Activated naive CD4-positive, alpha-beta T cell treated with anti-CD3 and anti-CD28 coated beads for 36 hours (primary cell): ENCODE measurements at regions not wholly inside any gene's neighbourhood (a gene's known extent, or its start where the extent isn't known, plus 50 kb on each side); places are given as distances from the start of the nearest gene placed in this dataset.

Experiments
- CTCF ChIA-PET: fragments of 350-600 bp; sonication (Branson Sonifier 250); formaldehyde crosslinking; loops from one replicate; lab custom pipeline; 2021; ENCODE audit warnings: antibody characterized with exemption; lab: Charles Lee
- DNase-seq: peaks from one replicate; pipeline ENCODE4 v3.0.0-alpha.2; 2020
- H3K27ac Mint-ChIP-seq: one replicate; pipeline ENCODE4 v1.8.0; 2021; ENCODE audit warnings: mild to moderate bottlenecking, mixed read lengths
- H3K27me3 Mint-ChIP-seq: one replicate; pipeline ENCODE4 v1.8.0; 2021; ENCODE audit warnings: low read depth, mixed read lengths
- H3K36me3 Mint-ChIP-seq: one replicate; pipeline ENCODE4 v1.8.0; 2021; ENCODE audit warnings: low read depth, mixed read lengths
- H3K4me1 Mint-ChIP-seq: one replicate; pipeline ENCODE4 v1.8.0; 2021; ENCODE audit warnings: low read depth, mixed read lengths
- H3K4me3 Mint-ChIP-seq: one replicate; pipeline ENCODE4 v1.8.0; 2021; ENCODE audit warnings: mild to moderate bottlenecking, moderate library complexity, mixed read lengths
- H3K9me3 Mint-ChIP-seq: one replicate; pipeline ENCODE4 v1.8.0; 2021; ENCODE audit warnings: mixed read lengths
- intact Hi-C: fragments of 100-400 bp; cut with micrococcal nuclease; formaldehyde crosslinking; loops from one replicate; pipeline ENCODE4 v1.15.1; 2023

DNA sequence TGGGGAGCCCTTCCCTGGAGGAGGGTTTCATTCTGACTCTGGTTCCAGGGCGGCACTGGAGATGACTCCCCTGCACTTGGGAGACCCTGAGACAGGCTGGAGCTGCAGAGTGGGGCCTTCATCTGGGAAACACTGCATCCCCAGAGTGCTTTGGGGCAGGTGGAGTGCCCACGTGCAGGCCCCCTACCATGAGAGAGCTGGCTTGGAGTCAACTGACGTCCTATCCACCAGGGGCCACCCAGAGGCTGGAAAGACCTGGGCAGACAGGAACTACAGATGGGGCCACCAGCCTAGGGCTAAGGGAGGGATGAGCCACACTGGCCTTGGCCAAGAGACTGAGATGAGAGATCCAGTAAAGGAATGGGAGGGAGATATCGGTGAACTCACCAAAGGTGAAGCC lies 153.8 kb downstream of the ASB1 start:
- no peaks in the 10 kb centered on the region for H3K36me3 Mint-ChIP-seq
- peaks cover 7% of the 10 kb centered on the region for H3K27me3 Mint-ChIP-seq
- intact Hi-C loops: no loop called here
- H3K9me3 Mint-ChIP-seq: no peaks in the 10 kb centered on the region
- no peaks in the 10 kb centered on the region for H3K4me1 Mint-ChIP-seq
- H3K27ac Mint-ChIP-seq: no peak overlapping the region
- no peak overlapping the region for H3K4me3 Mint-ChIP-seq
- no peak for DNase-seq
- CTCF ChIA-PET: no interaction called here

- H3K9me3 Mint-ChIP-seq: no peaks in the 10 kb centered on the region
- CTCF ChIA-PET: interaction anchor here (0.6 kb wide), 1 partner anchor 843 kb away, joined by 3 read pairs; no protein-coding TSS in a partner anchor
- peaks cover 4% of the 10 kb centered on the region for H3K27me3 Mint-ChIP-seq
- intact Hi-C loops: no loop called here
- H3K27ac Mint-ChIP-seq: no peak overlapping the region
- no peaks in the 10 kb centered on the region for H3K36me3 Mint-ChIP-seq
- no peaks in the 10 kb centered on the region for H3K4me1 Mint-ChIP-seq
- no peak for DNase-seq
- H3K4me3 Mint-ChIP-seq: no peak overlapping the region
Observed at GRCh38 chr2:238581126-238581525, 154.4 kb downstream of the ASB1 start.

- H3K4me1 Mint-ChIP-seq: no peaks in the 10 kb centered on the region
- no peaks in the 10 kb centered on the region for H3K9me3 Mint-ChIP-seq
- CTCF ChIA-PET: no interaction called here
- no peak overlapping the region for H3K27ac Mint-ChIP-seq
- no peaks in the 10 kb centered on the region for H3K36me3 Mint-ChIP-seq
- peaks cover 4% of the 10 kb centered on the region for H3K27me3 Mint-ChIP-seq
- intact Hi-C loops: no loop called here
- H3K4me3 Mint-ChIP-seq: no peak overlapping the region
- no peak for DNase-seq
Observed at GRCh38 chr2:238582159-238582558, 155.4 kb downstream of the ASB1 start.

- peaks cover 4% of the 10 kb centered on the region for H3K27me3 Mint-ChIP-seq
- H3K9me3 Mint-ChIP-seq: no peaks in the 10 kb centered on the region
- CTCF ChIA-PET: no interaction called here
- intact Hi-C loops: no loop called here
- H3K27ac Mint-ChIP-seq: no peak overlapping the region
- H3K36me3 Mint-ChIP-seq: no peaks in the 10 kb centered on the region
- H3K4me3 Mint-ChIP-seq: no peak overlapping the region
- no peaks in the 10 kb centered on the region for H3K4me1 Mint-ChIP-seq
- no peak for DNase-seq
Observed at GRCh38 chr2:238584617-238585016, 157.9 kb downstream of the ASB1 start.

DNA sequence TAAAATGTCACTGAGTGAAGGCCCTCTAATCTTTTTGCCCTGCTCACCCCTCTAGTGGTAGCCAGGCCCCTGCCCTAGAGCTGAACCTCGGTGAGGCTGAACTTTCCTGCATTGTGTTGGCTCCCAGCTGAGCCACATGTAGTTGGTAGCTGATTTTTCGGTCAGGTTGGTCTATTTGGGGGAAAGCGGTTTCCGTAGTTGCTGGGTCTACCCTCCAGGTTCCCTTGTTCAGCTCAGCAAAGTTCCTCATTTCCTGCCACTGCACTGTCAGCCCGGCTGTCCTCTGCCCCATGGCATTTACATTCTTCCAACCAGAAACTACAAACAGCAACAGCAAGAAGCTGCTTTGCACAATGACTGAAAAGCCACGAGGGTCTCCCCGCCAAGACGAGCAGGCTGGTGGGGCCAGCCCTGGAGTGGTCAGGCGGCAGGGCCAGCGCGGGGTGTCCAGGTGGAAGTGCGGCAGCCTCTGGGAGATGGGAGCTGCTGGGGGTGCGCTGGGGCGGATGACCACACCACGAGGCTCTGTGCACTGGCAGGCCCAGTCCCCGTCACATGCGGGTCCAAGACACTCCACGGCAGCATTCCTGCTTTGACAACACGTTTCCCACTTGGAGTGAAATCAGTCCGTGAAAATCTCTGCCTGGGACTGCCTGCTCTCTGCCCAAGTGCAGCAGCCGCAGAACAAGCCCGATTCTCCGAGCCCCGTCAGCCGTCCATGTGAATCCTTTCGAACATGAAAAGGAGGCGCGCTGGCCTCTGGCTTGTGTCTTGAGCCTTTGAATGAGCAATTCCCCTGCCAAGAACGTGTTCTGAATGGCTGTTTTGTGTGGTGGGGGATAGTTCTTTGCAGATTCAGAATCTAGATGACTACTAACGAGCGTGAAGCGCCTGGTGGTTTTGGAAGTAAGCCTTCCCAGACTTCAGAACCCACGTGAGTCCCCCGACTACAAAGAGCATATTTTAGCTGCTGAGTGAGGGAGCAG lies 159.4 kb downstream of the ASB1 start:
- CTCF ChIA-PET: interaction anchor here (1.2 kb wide), 1 partner anchor 20 kb away, joined by 3 read pairs; no protein-coding TSS in a partner anchor
- H3K27me3 Mint-ChIP-seq: no peaks in the 10 kb centered on the region
- intact Hi-C loops: no loop called here
- DNase-seq: no peak
- H3K36me3 Mint-ChIP-seq: no peaks in the 10 kb centered on the region
- H3K9me3 Mint-ChIP-seq: no peaks in the 10 kb centered on the region
- no peaks in the 10 kb centered on the region for H3K4me1 Mint-ChIP-seq
- H3K27ac Mint-ChIP-seq: no peak overlapping the region
- no peak overlapping the region for H3K4me3 Mint-ChIP-seq

- CTCF ChIA-PET: interaction anchor here (1.2 kb wide), 1 partner anchor 21 kb away, joined by 3 read pairs; no protein-coding TSS in a partner anchor
- Mint-ChIP-seq H3K4me1 (no peaks in the 10 kb centered on the region), H3K4me3 (no peak overlapping the region), H3K27ac (no peak overlapping the region), H3K36me3 (no peaks in the 10 kb centered on the region), H3K9me3 (no peaks in the 10 kb centered on the region), H3K27me3 (no peaks in the 10 kb centered on the region)
- intact Hi-C loops: no loop called here
- no peak for DNase-seq
Observed at GRCh38 chr2:238586931-238587775, 160.4 kb downstream of the ASB1 start.

DNA sequence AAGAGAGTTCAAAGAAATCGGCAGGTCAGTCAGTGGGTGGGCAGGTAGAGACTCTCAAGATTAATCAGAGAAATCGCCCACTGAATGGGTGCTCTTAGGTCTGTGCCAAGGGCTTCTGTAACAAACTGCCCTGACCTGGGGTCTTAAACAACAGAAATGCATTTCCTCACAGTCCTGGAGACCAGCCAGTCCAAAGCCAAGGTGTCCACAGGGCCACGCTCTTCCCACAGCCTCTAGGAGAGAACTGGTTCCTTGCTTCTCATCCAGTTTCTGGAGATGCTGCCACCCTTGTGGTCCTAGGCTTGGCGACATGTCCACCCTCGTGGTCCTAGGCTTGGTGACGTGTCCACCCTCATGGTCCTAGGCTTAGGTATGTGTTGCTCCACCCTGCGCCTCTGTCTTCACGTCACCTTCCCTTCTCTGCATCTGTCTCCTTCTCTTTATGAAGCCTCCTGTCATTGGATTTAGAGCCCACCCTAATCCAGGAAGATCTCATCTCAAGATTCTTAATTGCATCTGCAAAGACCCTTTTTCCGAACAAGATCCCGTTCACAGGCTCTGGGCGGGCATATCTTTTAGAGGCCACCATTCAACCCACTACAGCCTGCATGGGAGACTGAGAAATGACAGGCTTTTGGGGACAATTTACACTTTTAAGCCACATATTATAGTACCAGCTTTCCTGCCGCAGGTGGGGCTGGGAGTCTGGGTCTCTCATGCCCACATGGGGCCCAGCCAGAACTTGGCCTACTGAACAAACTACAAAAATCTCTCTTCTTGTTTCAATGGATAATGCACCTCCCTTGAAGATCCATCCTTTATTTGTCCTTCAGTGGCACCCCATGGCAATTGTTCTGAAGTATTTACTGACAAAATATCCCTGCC lies 161.3 kb downstream of the ASB1 start:
- H3K27ac Mint-ChIP-seq: no peak overlapping the region
- no peaks in the 10 kb centered on the region for H3K27me3 Mint-ChIP-seq
- intact Hi-C loops: no loop called here
- DNase-seq: no peak
- CTCF ChIA-PET: interaction anchor here (1.2 kb wide), 1 partner anchor 22 kb away, joined by 3 read pairs; no protein-coding TSS in a partner anchor
- H3K9me3 Mint-ChIP-seq: no peaks in the 10 kb centered on the region
- H3K36me3 Mint-ChIP-seq: no peaks in the 10 kb centered on the region
- H3K4me3 Mint-ChIP-seq: no peak overlapping the region
- H3K4me1 Mint-ChIP-seq: no peaks in the 10 kb centered on the region

- no peak overlapping the region for H3K4me3 Mint-ChIP-seq
- no peaks in the 10 kb centered on the region for H3K4me1 Mint-ChIP-seq
- intact Hi-C loops: no loop called here
- no peaks in the 10 kb centered on the region for H3K27me3 Mint-ChIP-seq
- CTCF ChIA-PET: no interaction called here
- H3K9me3 Mint-ChIP-seq: no peaks in the 10 kb centered on the region
- H3K36me3 Mint-ChIP-seq: no peaks in the 10 kb centered on the region
- H3K27ac Mint-ChIP-seq: no peak overlapping the region
- no peak for DNase-seq
Observed at GRCh38 chr2:238589591-238590460, 163.1 kb downstream of the ASB1 start.

- Mint-ChIP-seq H3K36me3 (no peaks in the 10 kb centered on the region), H3K27me3 (no peaks in the 10 kb centered on the region), H3K4me3 (no peak overlapping the region), H3K4me1 (no peaks in the 10 kb centered on the region), H3K9me3 (no peaks in the 10 kb centered on the region), H3K27ac (no peak overlapping the region)
- DNase-seq: no peak
- CTCF ChIA-PET: no interaction called here
- intact Hi-C loops: no loop called here
Observed at GRCh38 chr2:238591732-238592131, 165.0 kb downstream of the ASB1 start.

- Mint-ChIP-seq H3K9me3 (no peaks in the 10 kb centered on the region), H3K27me3 (no peaks in the 10 kb centered on the region), H3K4me1 (peaks cover 3% of the 10 kb centered on the region), H3K4me3 (no peak overlapping the region), H3K36me3 (no peaks in the 10 kb centered on the region), H3K27ac (no peak overlapping the region)
- no peak for DNase-seq
- intact Hi-C loops: no loop called here
- CTCF ChIA-PET: no interaction called here
Observed at GRCh38 chr2:238593236-238593635, 166.5 kb downstream of the ASB1 start.

- no peak for DNase-seq
- no peak overlapping the region for H3K27ac Mint-ChIP-seq
- no peaks in the 10 kb centered on the region for H3K27me3 Mint-ChIP-seq
- H3K36me3 Mint-ChIP-seq: no peaks in the 10 kb centered on the region
- intact Hi-C loops: no loop called here
- CTCF ChIA-PET: no interaction called here
- no peaks in the 10 kb centered on the region for H3K9me3 Mint-ChIP-seq
- no peak overlapping the region for H3K4me3 Mint-ChIP-seq
- H3K4me1 Mint-ChIP-seq: peaks cover 3% of the 10 kb centered on the region
Observed at GRCh38 chr2:238593678-238594077, 167.0 kb downstream of the ASB1 start.
